Calu3 (cell line): ENCODE measurements at regions not wholly inside any gene's neighbourhood (a gene's known extent, or its start where the extent isn't known, plus 50 kb on each side); places are given as distances from the start of the nearest gene placed in this dataset.

Source experiments
- BruUV-seq: library from RNA; stranded (reverse); fragments of 400-500 nt; replicated peaks from 2 replicates; lab custom pipeline; 2021; lab: Mats Ljungman, UMichigan
- CTCF ChIA-PET: fragments of 300-600 bp; sonication (Branson Sonifier 250); formaldehyde crosslinking; loops from one replicate; lab custom pipeline; 2022; ENCODE audit warnings: antibody characterized with exemption; lab: Charles Lee
- DNase-seq: peaks from one replicate; pipeline ENCODE4 v3.0.0; 2022
- H3K27ac Mint-ChIP-seq: one replicate; pipeline ENCODE4 v1.8.0; 2022; ENCODE audit warnings: mixed read lengths; ENCODE audit not compliant: unreplicated experiment
- H3K27me3 Mint-ChIP-seq: one replicate; pipeline ENCODE4 v1.8.0; 2022; ENCODE audit warnings: mixed read lengths; ENCODE audit not compliant: unreplicated experiment
- H3K36me3 Mint-ChIP-seq: one replicate; pipeline ENCODE4 v1.8.0; 2022; ENCODE audit warnings: mild to moderate bottlenecking, moderate library complexity, mixed read lengths; ENCODE audit not compliant: insufficient read depth, unreplicated experiment
- H3K4me1 Mint-ChIP-seq: one replicate; pipeline ENCODE4 v1.8.0; 2022; ENCODE audit warnings: mild to moderate bottlenecking, low read depth, mixed read lengths; ENCODE audit not compliant: unreplicated experiment
- H3K4me3 Mint-ChIP-seq: one replicate; pipeline ENCODE4 v1.8.0; 2022; ENCODE audit warnings: mild to moderate bottlenecking, low read depth, moderate library complexity, mixed read lengths; ENCODE audit not compliant: unreplicated experiment
- H3K9me3 Mint-ChIP-seq: one replicate; pipeline ENCODE4 v1.8.0; 2022; ENCODE audit warnings: low read depth, mixed read lengths; ENCODE audit not compliant: unreplicated experiment
- intact Hi-C: fragments of 100-400 bp; cut with micrococcal nuclease; formaldehyde crosslinking; loops from one replicate; pipeline ENCODE4 v1.10.0; 2022; ENCODE audit not compliant: unreplicated experiment
- TF ChIP-seq, protein P1 (sequence below): fragments of 200-600 bp; IDR thresholded peaks from one replicate; pipeline ENCODE4 v1.8.0; 2022; ENCODE audit warnings: antibody characterized with exemption; ENCODE audit not compliant: unreplicated experiment

DNA sequence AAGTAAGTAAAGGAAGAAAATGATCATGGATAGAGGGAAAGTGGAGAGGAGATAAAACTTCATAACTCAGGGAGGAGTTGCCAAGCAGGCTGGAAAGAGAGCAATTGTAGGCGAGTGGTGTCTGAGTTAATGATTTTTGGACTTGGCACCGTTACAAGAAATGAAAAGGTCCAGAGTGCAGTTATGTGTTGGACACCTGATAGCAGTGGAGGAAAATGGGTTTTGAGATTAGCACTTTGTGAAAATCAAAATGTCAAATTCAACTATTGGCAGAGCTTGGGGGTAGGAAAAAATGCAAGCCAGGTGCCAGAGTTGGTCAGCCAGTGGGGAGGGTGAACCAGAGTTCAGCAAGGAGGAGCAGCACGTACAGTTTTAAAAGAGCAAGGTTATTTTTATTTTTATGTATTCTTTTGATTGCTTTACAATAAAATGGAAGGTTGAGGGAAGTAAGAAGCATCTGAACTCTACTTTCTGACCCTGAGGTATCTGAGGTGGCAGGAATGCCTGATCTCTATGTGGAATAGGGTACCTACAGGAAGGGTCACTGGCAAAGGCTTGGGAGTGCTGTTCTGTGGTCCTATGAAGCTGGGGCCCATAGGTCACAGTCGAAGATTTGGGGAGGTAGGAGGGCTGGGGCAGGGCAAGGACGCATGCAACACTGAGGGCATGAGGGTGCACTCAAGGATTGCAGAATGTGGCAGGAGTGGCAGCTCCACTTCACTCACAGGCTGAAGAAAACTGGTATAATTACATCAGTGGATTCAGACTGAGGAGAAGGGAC, 127.5 kb downstream of the CD8B2 start:
- Mint-ChIP-seq H3K27me3 (no peaks in the 10 kb centered on the region), H3K9me3 (peaks cover 5% of the 10 kb centered on the region), H3K27ac (no peak overlapping the region), H3K4me1 (peaks cover 18% of the 10 kb centered on the region), H3K4me3 (no peak overlapping the region), H3K36me3 (no peaks in the 10 kb centered on the region)
- DNase-seq: peak; percentile 59
- CTCF ChIA-PET: interaction anchor here (0.6 kb wide), 1 partner anchor 16 kb away, joined by 4 read pairs; no protein-coding TSS in a partner anchor
- no TSS peak for BruUV-seq
- intact Hi-C loops: no loop called here
- TF ChIP-seq, protein P1, sequence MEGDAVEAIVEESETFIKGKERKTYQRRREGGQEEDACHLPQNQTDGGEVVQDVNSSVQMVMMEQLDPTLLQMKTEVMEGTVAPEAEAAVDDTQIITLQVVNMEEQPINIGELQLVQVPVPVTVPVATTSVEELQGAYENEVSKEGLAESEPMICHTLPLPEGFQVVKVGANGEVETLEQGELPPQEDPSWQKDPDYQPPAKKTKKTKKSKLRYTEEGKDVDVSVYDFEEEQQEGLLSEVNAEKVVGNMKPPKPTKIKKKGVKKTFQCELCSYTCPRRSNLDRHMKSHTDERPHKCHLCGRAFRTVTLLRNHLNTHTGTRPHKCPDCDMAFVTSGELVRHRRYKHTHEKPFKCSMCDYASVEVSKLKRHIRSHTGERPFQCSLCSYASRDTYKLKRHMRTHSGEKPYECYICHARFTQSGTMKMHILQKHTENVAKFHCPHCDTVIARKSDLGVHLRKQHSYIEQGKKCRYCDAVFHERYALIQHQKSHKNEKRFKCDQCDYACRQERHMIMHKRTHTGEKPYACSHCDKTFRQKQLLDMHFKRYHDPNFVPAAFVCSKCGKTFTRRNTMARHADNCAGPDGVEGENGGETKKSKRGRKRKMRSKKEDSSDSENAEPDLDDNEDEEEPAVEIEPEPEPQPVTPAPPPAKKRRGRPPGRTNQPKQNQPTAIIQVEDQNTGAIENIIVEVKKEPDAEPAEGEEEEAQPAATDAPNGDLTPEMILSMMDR: no peak

DNA sequence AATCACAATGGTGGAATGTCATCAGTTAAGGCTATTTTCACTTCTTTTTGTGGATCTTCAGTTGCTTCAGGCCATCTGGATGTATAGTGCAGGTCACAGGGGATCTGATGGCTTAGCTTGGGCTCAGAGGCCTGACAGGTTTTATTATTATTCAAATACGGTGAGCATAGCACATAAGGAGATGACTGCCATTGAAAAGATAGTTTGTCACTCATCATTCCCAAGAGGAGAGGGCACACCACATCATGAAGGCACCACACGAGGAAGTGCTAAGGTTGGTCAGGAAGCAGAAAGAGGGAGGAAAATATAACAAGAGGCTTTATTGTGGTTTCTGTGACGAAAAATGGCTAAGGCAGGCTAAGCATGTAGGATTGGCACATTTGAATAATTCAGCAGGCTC, 131.4 kb downstream of the CD8B2 start:
- peaks cover 18% of the 10 kb centered on the region for H3K4me1 Mint-ChIP-seq
- peaks cover 2% of the 10 kb centered on the region for H3K9me3 Mint-ChIP-seq
- H3K36me3 Mint-ChIP-seq: no peaks in the 10 kb centered on the region
- no peaks in the 10 kb centered on the region for H3K27me3 Mint-ChIP-seq
- no TSS peak for BruUV-seq
- intact Hi-C loops: no loop called here
- no peak overlapping the region for H3K4me3 Mint-ChIP-seq
- TF ChIP-seq, protein P1: no peak
- H3K27ac Mint-ChIP-seq: no peak overlapping the region
- CTCF ChIA-PET: no interaction called here
- DNase-seq: no peak

DNA sequence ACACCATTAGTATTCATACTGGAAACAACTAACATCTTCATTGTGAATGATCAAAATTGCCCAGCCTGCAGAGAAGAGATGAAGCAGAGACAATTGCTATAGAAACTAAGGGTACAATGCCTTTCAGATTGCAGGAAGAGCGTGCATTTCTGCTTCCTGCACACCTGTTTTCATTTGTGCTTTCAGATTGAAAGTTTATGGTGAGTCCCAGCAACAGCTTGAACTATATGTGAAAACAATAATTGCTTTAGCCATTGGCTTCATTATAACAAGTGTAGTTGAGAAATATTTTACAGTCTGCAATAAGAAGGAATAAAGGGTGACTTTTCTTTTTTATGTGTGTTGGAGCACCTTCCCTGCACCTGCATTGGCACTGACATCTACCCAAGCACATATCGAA, 136.3 kb downstream of the CD8B2 start:
- intact Hi-C loops: no loop called here
- DNase-seq: no peak
- Mint-ChIP-seq H3K9me3 (peaks cover 5% of the 10 kb centered on the region), H3K4me3 (no peak overlapping the region), H3K27me3 (no peaks in the 10 kb centered on the region), H3K4me1 (peaks cover 3% of the 10 kb centered on the region), H3K27ac (no peak overlapping the region), H3K36me3 (no peaks in the 10 kb centered on the region)
- TF ChIP-seq, protein P1: no peak
- BruUV-seq: no TSS peak
- CTCF ChIA-PET: no interaction called here

DNA sequence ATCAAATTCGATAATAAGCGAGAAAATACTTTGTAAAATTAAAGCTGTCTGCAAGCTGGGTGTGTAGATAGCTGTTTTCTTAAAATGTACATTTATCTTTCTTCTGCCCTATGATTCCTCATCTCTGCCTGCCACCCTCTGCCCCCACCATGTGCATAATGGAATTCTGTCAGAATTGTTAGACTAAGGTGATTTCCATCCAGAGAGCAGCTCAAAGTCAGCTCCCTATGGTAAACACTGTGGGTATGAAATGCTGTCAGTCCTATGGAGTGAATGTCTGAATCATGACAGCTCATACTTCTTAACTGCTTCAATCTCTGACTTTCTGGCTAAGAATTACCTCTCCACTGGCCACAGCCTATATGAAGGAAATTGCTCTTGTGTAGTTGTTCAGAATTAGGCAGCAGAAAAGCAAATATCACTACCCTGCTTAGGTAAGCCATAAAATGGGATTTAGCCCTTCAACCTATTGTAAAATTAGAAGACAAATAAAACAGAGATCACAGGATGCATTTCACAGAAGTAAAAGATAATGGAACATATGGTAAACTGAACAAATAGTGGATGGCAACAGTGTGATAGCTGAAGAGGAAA, 137.7 kb downstream of the CD8B2 start:
- intact Hi-C loops: no loop called here
- CTCF ChIA-PET: no interaction called here
- no peaks in the 10 kb centered on the region for H3K36me3 Mint-ChIP-seq
- no peak overlapping the region for H3K4me3 Mint-ChIP-seq
- H3K9me3 Mint-ChIP-seq: peaks cover 5% of the 10 kb centered on the region
- DNase-seq: no peak
- no peak overlapping the region for H3K27ac Mint-ChIP-seq
- TF ChIP-seq, protein P1: no peak
- no peaks in the 10 kb centered on the region for H3K27me3 Mint-ChIP-seq
- H3K4me1 Mint-ChIP-seq: no peaks in the 10 kb centered on the region
- no TSS peak for BruUV-seq
